SKM-1 (cell line): ENCODE measurements at regions not wholly inside any gene's neighbourhood (a gene's known extent, or its start where the extent isn't known, plus 50 kb on each side); places are given as distances from the start of the nearest gene placed in this dataset.
"Not testable (repeated sequence)": the region's sequence is repeated elsewhere in the genome, so short reads cannot be mapped to it uniquely, and the experiment has no call there.

Source experiments
- DNase-seq: peaks from one replicate; lab custom pipeline; 2025; ENCODE audit not compliant: unreplicated experiment; lab: John Stamatoyannopoulos, UW

GRCh38 chr4:3596957-3597733 lies 64.9 kb upstream of the LRPAP1 start:
- not testable (repeated sequence) for DNase-seq

DNA sequence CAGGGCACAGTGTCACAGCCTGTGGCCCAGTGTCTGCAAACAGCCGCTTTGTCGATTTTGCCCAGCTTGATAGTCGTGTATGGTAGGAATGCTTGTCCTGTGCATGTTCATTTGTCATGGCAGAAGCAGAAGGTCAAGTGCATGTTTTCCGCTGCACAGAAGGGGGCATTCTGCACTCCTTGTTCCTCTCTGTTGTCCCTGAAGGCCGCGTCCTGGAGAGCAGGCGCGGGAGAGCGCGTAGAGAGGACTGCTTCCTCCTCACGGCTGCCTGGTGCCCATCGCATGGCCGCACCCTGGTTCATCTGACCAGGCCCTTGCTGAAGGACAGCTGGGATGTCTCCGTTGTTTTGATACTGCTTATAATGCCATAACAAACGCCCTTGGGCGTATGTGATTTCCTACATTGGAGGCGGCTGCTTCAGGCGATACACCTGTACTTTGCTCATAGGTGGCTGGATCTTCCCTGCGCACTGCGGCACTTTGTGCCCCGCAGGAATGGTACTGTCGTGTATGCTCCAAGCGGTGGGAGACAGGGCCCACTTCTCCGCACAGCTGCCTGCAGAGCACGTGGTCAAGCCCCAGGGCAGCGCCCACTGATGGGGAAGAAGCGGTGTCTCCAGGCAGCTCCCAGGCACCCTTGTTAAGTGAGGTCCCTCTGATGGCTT lies 63.5 kb upstream of the LRPAP1 start:
- DNase-seq = not testable (repeated sequence)

GRCh38 chr4:3594751-3595150 lies 62.5 kb upstream of the LRPAP1 start:
- not testable (repeated sequence) for DNase-seq

- DNase-seq = not testable (repeated sequence)
Measured at GRCh38 chr4:3589946-3590924, 58.0 kb upstream of the LRPAP1 start.

DNA sequence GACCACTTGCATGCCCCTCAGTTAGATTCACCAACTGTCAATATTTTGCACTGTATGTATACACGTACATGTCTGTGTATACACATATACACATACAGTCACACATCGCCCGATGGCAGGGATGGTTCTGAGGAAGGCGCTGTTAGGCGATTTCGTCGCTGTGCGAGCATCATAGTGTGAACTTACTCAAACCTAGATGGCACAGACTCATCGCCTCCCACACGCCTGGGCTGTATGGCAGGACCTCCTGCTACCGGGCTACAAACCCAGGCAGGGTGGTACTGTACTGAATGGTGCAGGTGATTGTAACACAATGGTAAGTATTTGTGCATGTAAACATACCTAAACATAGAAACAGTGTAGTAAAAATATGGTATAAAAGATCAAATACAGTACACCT lies 57.2 kb upstream of the LRPAP1 start:
- not testable (repeated sequence) for DNase-seq

DNA sequence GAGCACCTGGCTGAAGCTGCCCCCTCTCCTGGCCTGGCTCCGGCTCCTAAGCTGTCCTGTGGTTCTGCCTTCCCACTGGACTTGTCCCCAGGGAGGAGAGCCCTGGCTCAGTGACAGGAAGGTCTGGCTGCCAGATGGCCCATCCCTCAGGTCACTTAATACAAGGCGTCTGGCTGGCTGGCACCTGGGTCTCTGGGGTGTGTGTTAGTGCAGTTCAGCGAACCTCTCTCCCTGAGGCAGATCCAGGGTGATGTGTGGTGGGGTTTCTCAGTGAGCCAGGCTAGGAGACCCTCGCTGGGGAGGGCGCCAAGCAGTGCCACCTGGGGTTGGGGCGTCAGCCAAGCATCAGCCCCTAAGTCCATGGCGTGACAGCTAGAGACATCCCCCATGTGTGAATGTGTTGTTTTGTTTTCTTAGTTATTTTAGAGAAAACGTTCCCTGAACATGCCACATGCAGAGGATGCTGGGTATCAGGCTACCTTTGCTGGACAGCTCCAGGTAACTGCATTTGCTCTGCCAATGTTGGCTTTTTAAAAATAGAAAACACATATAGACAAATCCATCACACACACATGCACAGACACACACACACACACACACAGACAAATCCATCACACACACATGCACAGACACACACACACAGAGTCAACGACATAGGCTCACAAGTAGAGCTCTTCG lies 56.4 kb upstream of the LRPAP1 start:
- DNase-seq = not testable (repeated sequence)

- DNase-seq = not testable (repeated sequence)
Measured at GRCh38 chr4:3586596-3586995, 54.4 kb upstream of the LRPAP1 start.

GRCh38 chr4:3585567-3585966 lies 53.3 kb upstream of the LRPAP1 start:
- DNase-seq = not testable (repeated sequence)

- no peak for DNase-seq
Measured at GRCh38 chr4:3582091-3582475, 49.9 kb upstream of the LRPAP1 start.
